IMR-90 (cell line): ENCODE measurements at regions not wholly inside any gene's neighbourhood (a gene's known extent, or its start where the extent isn't known, plus 50 kb on each side); places are given as distances from the start of the nearest gene placed in this dataset.

ENCODE experiments used
- ATAC-seq: fragments of 200-7000 bp; cut with Tn5 transposase; 2 replicates; pipeline ENCODE4 v1.9.1; 2020; ENCODE audit warnings: low read depth, mild to moderate bottlenecking, moderate library complexity
- BruUV-seq: library from RNA; stranded (reverse); fragments of 400-500 nt; replicated peaks from 2 replicates; lab custom pipeline; 2021; lab: Mats Ljungman, UMichigan
- CTCF ChIA-PET: fragments of 300-600 bp; formaldehyde crosslinking; extraction: SDS; loops from one replicate; lab custom pipeline; 2021; ENCODE audit warnings: antibody characterized with exemption; lab: Yijun Ruan, JAX
- POLR2A ChIA-PET: fragments of 300-600 bp; sonication (Branson Sonifier 250); formaldehyde crosslinking; loops from one replicate; lab custom pipeline; 2022; ENCODE audit warnings: antibody characterized with exemption; ENCODE audit not compliant: unreplicated experiment; lab: Charles Lee
- DNase-seq: peaks from one replicate; pipeline ENCODE4 v3.0.0; 2013
- H2AFZ ChIP-seq: replicated peaks from 2 replicates; pipeline ENCODE3; 2013; ENCODE audit warnings: low read length, mild to moderate bottlenecking; ENCODE audit not compliant: poor library complexity
- H2AK5ac ChIP-seq: 2 replicates; pipeline ENCODE4 v1.6.1; 2013; ENCODE audit warnings: low read depth, low read length, inconsistent platforms
- H2AK9ac ChIP-seq: replicated peaks from 2 replicates; pipeline ENCODE3; 2013; ENCODE audit warnings: mild to moderate bottlenecking, low read depth, low read length, moderate library complexity; ENCODE audit not compliant: poor library complexity
- H2BK120ac ChIP-seq: 2 replicates; pipeline ENCODE4 v1.6.1; 2013; ENCODE audit warnings: low read depth, low read length, inconsistent platforms
- H2BK15ac ChIP-seq: 3 replicates; pipeline ENCODE4 v1.6.1; 2013; ENCODE audit warnings: low read depth, low read length, inconsistent platforms
- H2BK20ac ChIP-seq: 2 replicates; pipeline ENCODE4 v1.6.1; 2013; ENCODE audit warnings: low read depth, mild to moderate bottlenecking, inconsistent platforms, low read length, moderate library complexity
- H2BK5ac ChIP-seq: 2 replicates; pipeline ENCODE4 v1.6.1; 2013; ENCODE audit warnings: mild to moderate bottlenecking, low read depth, low read length, inconsistent platforms; ENCODE audit not compliant: poor library complexity, severe bottlenecking
- H3K14ac ChIP-seq: replicated peaks from 2 replicates; pipeline ENCODE4 v1.6.1; 2013; ENCODE audit warnings: low read depth, low read length, inconsistent platforms
- H3K18ac ChIP-seq: 2 replicates; pipeline ENCODE4 v1.6.1; 2013; ENCODE audit warnings: low read depth, low read length, control low read depth
- H3K23ac ChIP-seq: 2 replicates; pipeline ENCODE4 v1.6.1; 2013; ENCODE audit warnings: low read depth, low read length, inconsistent platforms
- H3K27ac ChIP-seq: 2 replicates; pipeline ENCODE4 v1.5.1; 2013; ENCODE audit warnings: mild to moderate bottlenecking, control low read depth, low read length; ENCODE audit not compliant: insufficient read depth
- H3K27me3 ChIP-seq: 2 replicates; pipeline ENCODE4 v1.6.1; 2013; ENCODE audit warnings: low read length; ENCODE audit not compliant: control insufficient read depth, insufficient read depth
- H3K36me3 ChIP-seq: 2 replicates; pipeline ENCODE4 v1.6.1; 2013; ENCODE audit warnings: low read length, mixed read lengths; ENCODE audit not compliant: control insufficient read depth, insufficient read depth
- H3K4ac ChIP-seq: 2 replicates; pipeline ENCODE4 v1.6.1; 2013; ENCODE audit warnings: low read depth, low read length, inconsistent platforms
- H3K4me1 ChIP-seq: 2 replicates; pipeline ENCODE4 v1.6.1; 2013; ENCODE audit warnings: low read length, mixed read lengths; ENCODE audit not compliant: control insufficient read depth, insufficient read depth
- H3K4me2 ChIP-seq: 2 replicates; pipeline ENCODE4 v1.6.1; 2013; ENCODE audit warnings: low read depth, mild to moderate bottlenecking, control low read depth, low read length, moderate library complexity
- H3K4me3 ChIP-seq: 2 replicates; pipeline ENCODE4 v1.5.1; 2013; ENCODE audit warnings: low read depth, mild to moderate bottlenecking, control low read depth, low read length, moderate library complexity; ENCODE audit not compliant: insufficient read depth
- H3K56ac ChIP-seq: 2 replicates; pipeline ENCODE4 v1.6.1; 2013; ENCODE audit warnings: low read length, inconsistent platforms; ENCODE audit not compliant: insufficient read depth; ENCODE audit errors: extremely low read depth
- H3K79me1 ChIP-seq, 2 experiments: 2 replicates each; pipeline ENCODE4 v1.6.1; 2013; ENCODE audit warnings: low read length in 2 of 2, inconsistent platforms in 1 of 2, low read depth in 1 of 2
- H3K9ac ChIP-seq: 2 replicates; pipeline ENCODE4 v1.6.1; 2013; ENCODE audit warnings: low read depth, low read length, control low read depth
- H3K9me1 ChIP-seq: 2 replicates; pipeline ENCODE4 v1.6.1; 2013; ENCODE audit warnings: low read length, inconsistent platforms; ENCODE audit not compliant: insufficient read depth
- H3K9me3 ChIP-seq: 2 replicates; pipeline ENCODE4 v1.6.1; 2013; ENCODE audit warnings: low read length; ENCODE audit not compliant: control insufficient read depth, insufficient read depth
- H4K20me1 ChIP-seq: 2 replicates; pipeline ENCODE4 v1.6.1; 2013; ENCODE audit warnings: low read length, inconsistent platforms; ENCODE audit not compliant: insufficient read depth
- H4K5ac ChIP-seq: 2 replicates; pipeline ENCODE4 v1.6.1; 2013; ENCODE audit warnings: mild to moderate bottlenecking, low read depth, low read length, control low read depth
- H4K8ac ChIP-seq, 2 experiments: 2 replicates each; pipeline ENCODE4 v1.6.1; 2013; ENCODE audit warnings: low read depth in 2 of 2, low read length in 2 of 2, control low read depth in 1 of 2, inconsistent platforms in 1 of 2
- H4K91ac ChIP-seq: 2 replicates; pipeline ENCODE4 v1.6.1; 2013; ENCODE audit warnings: low read depth, low read length, inconsistent platforms; ENCODE audit not compliant: insufficient read depth
- BHLHE40 ChIP-seq: fragments of 150-350 bp; IDR thresholded peaks from 2 replicates; pipeline ENCODE4 v1.6.1; 2016; ENCODE audit warnings: mild to moderate bottlenecking, low read depth, low read length
- CEBPB ChIP-seq: IDR thresholded peaks from 2 replicates; pipeline ENCODE4 v1.6.1; 2012; ENCODE audit warnings: low read depth, low read length, improper control_type of control experiment
- CHD1 ChIP-seq: IDR thresholded peaks from 2 replicates; pipeline ENCODE4 v1.6.1; 2012; ENCODE audit warnings: low read depth, low read length, improper control_type of control experiment
- FOS ChIP-seq: fragments of 150-350 bp; IDR thresholded peaks from 2 replicates; pipeline ENCODE4 v1.6.1; 2016; ENCODE audit warnings: low read depth, low read length
- MAFK ChIP-seq: IDR thresholded peaks from 2 replicates; pipeline ENCODE4 v1.6.1; 2012; ENCODE audit warnings: low read depth, low read length, improper control_type of control experiment
- MAZ ChIP-seq: IDR thresholded peaks from 2 replicates; pipeline ENCODE4 v1.6.1; 2012; ENCODE audit warnings: low read depth, mild to moderate bottlenecking, low read length, improper control_type of control experiment, moderate library complexity, borderline replicate concordance
- MXI1 ChIP-seq: IDR thresholded peaks from 2 replicates; pipeline ENCODE4 v1.6.1; 2012; ENCODE audit warnings: low read depth, mild to moderate bottlenecking, low read length, moderate library complexity, borderline replicate concordance
- NFE2L2 ChIP-seq: fragments of 150-350 bp; IDR thresholded peaks from 2 replicates; pipeline ENCODE4 v1.6.1; 2016; ENCODE audit warnings: low read depth, mild to moderate bottlenecking, low read length
- POLR2A ChIP-seq: IDR thresholded peaks from 2 replicates; pipeline ENCODE4 v1.6.1; 2012; ENCODE audit warnings: mild to moderate bottlenecking, low read depth, low read length
- RAD21 ChIP-seq: IDR thresholded peaks from 2 replicates; pipeline ENCODE4 v1.6.1; 2012; ENCODE audit warnings: low read length, improper control_type of control experiment
- RCOR1 ChIP-seq: IDR thresholded peaks from 2 replicates; pipeline ENCODE4 v1.6.1; 2012; ENCODE audit warnings: mild to moderate bottlenecking, low read length, improper control_type of control experiment; ENCODE audit not compliant: insufficient replicate concordance
- RFX5 ChIP-seq: IDR thresholded peaks from 2 replicates; pipeline ENCODE4 v1.8.0; 2012; ENCODE audit warnings: low read depth, mild to moderate bottlenecking, low read length, moderate library complexity
- SMC3 ChIP-seq: fragments of 150-350 bp; IDR thresholded peaks from 2 replicates; pipeline ENCODE4 v1.6.1; 2016; ENCODE audit warnings: low read depth, mild to moderate bottlenecking, antibody characterized with exemption, low read length, moderate library complexity
- USF2 ChIP-seq: fragments of 150-350 bp; IDR thresholded peaks from 2 replicates; pipeline ENCODE4 v1.6.1; 2017; ENCODE audit warnings: mild to moderate bottlenecking, antibody characterized with exemption, low read length, low read depth
- WGBS, 2 experiments: methylation state at CpG; one replicate each; pipeline versions ENCODE4 v1.1.5 to v1.1.7; 2013; ENCODE audit warnings: missing lambda C conversion rate in 2 of 2; ENCODE audit not compliant: insufficient read length in 1 of 2; ENCODE audit errors: extremely low coverage in 2 of 2; 5-methylcytosine and 5-hydroxymethylcytosine counted together
- dilution Hi-C: fragments of 300-500 bp; cut with HindIII; formaldehyde crosslinking; loops from one replicate; pipeline ENCODE4 v1.14.3; 2018; ENCODE audit warnings: low sequenced_read_pairs; ENCODE audit not compliant: unreplicated experiment
- in situ Hi-C: fragments of 300-500 bp; cut with MboI; formaldehyde crosslinking; loops from 3 replicates; pipeline ENCODE4 v1.14.3; 2019; ENCODE audit warnings: low sequenced_read_pairs, inconsistent platforms, mixed read lengths
- intact Hi-C: fragments of 100-400 bp; cut with micrococcal nuclease; formaldehyde crosslinking; loops from 2 replicates; pipeline ENCODE4 v1.10.0; 2022
- TF ChIP-seq, protein P1 (sequence below): fragments of 150-350 bp; IDR thresholded peaks from 2 replicates; pipeline ENCODE4 v1.6.1; 2016; ENCODE audit warnings: low read depth, mild to moderate bottlenecking, low read length, moderate library complexity, borderline replicate concordance
- TF ChIP-seq, protein P2 (sequence below): conservative IDR thresholded peaks from 2 replicates; pipeline ENCODE4 v1.5.1; 2012; ENCODE audit warnings: mild to moderate bottlenecking, low read depth, low read length, improper control_type of control experiment

DNA sequence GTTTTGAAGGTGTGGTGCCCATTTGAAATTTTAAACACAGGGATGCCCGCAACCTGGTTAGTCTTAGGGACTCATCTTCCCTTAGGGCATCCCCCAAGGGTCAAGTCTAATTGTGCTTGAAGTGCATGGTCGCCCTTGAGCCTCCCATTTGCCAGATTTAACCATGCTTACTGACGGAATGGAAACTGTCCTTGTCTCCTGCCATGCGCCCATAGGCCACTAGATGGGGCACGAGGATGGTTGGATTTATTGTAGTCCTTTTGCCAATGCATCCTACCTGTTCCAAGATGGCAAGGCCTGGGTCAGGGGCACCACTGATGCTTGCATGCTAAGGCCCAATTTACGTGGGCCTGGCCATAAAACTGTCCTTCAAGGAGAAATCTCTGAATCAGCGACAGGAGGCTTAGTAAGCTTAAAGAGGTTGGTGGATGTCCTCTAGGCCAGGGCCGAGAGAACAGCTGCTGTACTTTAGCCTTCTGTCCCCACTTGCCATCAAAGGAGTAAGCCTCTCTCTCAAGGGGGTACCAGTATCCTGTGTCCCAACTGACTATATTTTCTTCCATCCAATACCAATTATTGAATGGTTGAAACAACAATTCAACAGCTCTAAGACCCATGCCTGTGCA, 355.4 kb downstream of the OTOL1 start:
- Histone ChIP-seq H3K23ac (no peak overlapping the region), H3K36me3 (no peaks in the 10 kb centered on the region), H4K91ac (no peak overlapping the region), H2AFZ (no peak overlapping the region), H3K4me1 (no peaks in the 10 kb centered on the region), H2AK5ac (no peak overlapping the region), H3K14ac (no peak overlapping the region), H2AK9ac (no peak overlapping the region), H3K79me1 (no peaks in the 10 kb centered on the region), H3K27me3 (no peaks in the 10 kb centered on the region), H2BK5ac (no peak overlapping the region), H3K27ac (no peak overlapping the region), H3K4me2 (no peak overlapping the region), H2BK15ac (no peak overlapping the region), H2BK20ac (no peak overlapping the region), H2BK120ac (no peak overlapping the region), H3K9me3 (no peaks in the 10 kb centered on the region), H3K9ac (no peak overlapping the region), H3K4ac (no peak overlapping the region), H3K18ac (no peak overlapping the region), H3K9me1 (no peaks in the 10 kb centered on the region), H3K4me3 (no peak overlapping the region), H4K5ac (no peak overlapping the region), H4K8ac (no peak overlapping the region), H3K56ac (no peak overlapping the region), H4K20me1 (no peaks in the 10 kb centered on the region)
- 40% methylated on average over 1 of the region's 8 CpGs; no CpG with 5 or more reads in 1 of the 2 experiments for WGBS, 2 experiments
- DNase-seq = peak; percentile 27
- ChIA-PET CTCF (interaction anchor here (0.6 kb wide), 1 partner anchor 106 kb away, joined by 3 read pairs; no protein-coding TSS in a partner anchor), POLR2A (no interaction called here)
- no peak for TF ChIP-seq POLR2A
- TF ChIP-seq NFE2L2 = no peak
- TF ChIP-seq FOS = no peak
- TF ChIP-seq BHLHE40 = no peak
- no peak for TF ChIP-seq CEBPB
- no peak for TF ChIP-seq USF2
- TF ChIP-seq, protein P1, sequence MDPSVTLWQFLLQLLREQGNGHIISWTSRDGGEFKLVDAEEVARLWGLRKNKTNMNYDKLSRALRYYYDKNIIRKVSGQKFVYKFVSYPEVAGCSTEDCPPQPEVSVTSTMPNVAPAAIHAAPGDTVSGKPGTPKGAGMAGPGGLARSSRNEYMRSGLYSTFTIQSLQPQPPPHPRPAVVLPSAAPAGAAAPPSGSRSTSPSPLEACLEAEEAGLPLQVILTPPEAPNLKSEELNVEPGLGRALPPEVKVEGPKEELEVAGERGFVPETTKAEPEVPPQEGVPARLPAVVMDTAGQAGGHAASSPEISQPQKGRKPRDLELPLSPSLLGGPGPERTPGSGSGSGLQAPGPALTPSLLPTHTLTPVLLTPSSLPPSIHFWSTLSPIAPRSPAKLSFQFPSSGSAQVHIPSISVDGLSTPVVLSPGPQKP = no peak
- TF ChIP-seq RAD21 = peak; percentile 79
- TF ChIP-seq CHD1 = no peak
- TF ChIP-seq MAFK = no peak
- TF ChIP-seq MXI1 = no peak
- TF ChIP-seq RCOR1 = no peak
- TF ChIP-seq SMC3 = peak; percentile 68
- no peak for TF ChIP-seq RFX5
- TF ChIP-seq MAZ = no peak
- TF ChIP-seq, protein P2, sequence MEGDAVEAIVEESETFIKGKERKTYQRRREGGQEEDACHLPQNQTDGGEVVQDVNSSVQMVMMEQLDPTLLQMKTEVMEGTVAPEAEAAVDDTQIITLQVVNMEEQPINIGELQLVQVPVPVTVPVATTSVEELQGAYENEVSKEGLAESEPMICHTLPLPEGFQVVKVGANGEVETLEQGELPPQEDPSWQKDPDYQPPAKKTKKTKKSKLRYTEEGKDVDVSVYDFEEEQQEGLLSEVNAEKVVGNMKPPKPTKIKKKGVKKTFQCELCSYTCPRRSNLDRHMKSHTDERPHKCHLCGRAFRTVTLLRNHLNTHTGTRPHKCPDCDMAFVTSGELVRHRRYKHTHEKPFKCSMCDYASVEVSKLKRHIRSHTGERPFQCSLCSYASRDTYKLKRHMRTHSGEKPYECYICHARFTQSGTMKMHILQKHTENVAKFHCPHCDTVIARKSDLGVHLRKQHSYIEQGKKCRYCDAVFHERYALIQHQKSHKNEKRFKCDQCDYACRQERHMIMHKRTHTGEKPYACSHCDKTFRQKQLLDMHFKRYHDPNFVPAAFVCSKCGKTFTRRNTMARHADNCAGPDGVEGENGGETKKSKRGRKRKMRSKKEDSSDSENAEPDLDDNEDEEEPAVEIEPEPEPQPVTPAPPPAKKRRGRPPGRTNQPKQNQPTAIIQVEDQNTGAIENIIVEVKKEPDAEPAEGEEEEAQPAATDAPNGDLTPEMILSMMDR = peak; percentile 73
- intact Hi-C loops = loop anchor here (1.0 to 5.0 kb wide), 2 partner anchors 433 to 1205 kb away; no protein-coding TSS in a partner anchor
- dilution Hi-C loops = no loop called here
- no TSS peak for BruUV-seq
- ATAC-seq = peak; percentile 76
- in situ Hi-C loops = no loop called here
